ENCODE measurements at regions not wholly inside any gene's neighbourhood (a gene's known extent, or its start where the extent isn't known, plus 50 kb on each side); places are given as distances from the start of the nearest gene placed in this dataset.
A peak's percentile ranks its signal among the peaks of the same experiment; 100 is the strongest.
"Not testable (repeated sequence)": the region's sequence is repeated elsewhere in the genome, so short reads cannot be mapped to it uniquely, and the experiment has no call there.

DNA sequence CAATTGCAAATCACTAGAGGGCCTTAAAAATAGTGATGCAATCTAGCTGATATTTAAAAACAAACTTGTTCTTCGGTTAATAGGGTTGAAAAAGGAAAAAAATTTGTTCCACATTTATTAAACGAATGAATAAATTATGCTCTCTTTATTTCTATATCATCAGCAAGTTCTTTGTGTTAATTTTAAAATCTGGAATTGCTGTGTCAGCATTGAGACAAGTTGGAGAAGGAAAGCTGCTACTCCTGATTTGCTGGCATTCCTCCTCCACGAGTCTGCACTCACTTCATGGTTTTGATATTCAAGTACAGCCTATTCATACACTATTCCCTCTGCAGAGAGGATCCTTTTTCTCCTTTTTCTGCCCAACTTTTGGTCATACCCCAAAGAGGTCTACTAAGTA lies 117.6 kb downstream of the MRPL39 start:
- no peak for DNase-seq (ENCODE audit: low read depth in 4 of 4, low spot score in 1 of 4)

DNA sequence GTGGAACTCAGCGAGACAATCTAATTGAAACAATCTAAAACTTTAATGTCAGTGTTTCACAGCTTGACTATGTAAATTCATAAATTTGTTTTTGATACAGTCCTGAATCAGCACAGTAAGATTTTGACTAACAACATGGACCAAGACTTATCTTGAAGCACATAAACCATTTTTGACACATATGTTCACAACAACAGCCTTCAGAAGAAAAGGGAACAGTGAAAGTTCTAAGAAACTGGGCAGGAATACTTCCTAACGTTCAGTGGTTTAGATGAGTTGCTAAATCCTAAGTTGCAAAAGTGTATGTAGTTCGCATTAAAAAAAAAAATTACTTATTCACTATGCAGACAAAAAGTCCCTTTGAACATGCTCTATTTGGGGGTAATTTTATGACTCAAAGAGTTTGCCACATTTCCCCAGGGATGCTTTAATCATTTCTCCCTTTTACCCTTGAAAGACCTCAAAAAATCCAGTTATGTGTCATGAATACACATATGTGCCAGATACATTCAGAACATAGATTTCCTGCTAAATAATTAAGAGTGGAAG lies 120.2 kb downstream of the MRPL39 start:
- DNase-seq (ENCODE audit: low read depth in 4 of 4, low spot score in 1 of 4), result no peak

DNA sequence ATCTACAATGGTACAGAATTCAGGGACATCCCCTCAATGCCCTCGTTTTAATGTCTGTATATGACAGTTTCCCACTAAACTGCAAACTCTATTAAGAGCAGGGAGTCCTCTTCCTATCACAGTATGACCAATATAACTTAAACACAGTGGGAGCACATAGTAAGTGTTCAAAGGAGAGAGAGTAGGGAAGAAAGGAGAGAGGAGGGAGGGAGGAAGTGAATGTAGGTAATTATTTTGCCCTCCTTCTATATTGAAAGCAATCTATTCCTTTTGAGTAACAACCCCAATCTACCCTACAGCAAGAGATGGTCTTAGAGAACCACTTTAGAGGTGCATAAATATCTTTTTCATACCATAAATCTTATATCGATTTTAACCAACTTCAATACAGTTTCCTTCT lies 121.4 kb downstream of the MRPL39 start:
- DNase-seq (ENCODE audit: low read depth in 4 of 4, low spot score in 1 of 4), result no peak

- no peak for DNase-seq (ENCODE audit: low read depth in 4 of 4, low spot score in 1 of 4)
These were observed 139.4 kb downstream of the MRPL39 start for GRCh38 chr21:25467896-25468295.

DNA sequence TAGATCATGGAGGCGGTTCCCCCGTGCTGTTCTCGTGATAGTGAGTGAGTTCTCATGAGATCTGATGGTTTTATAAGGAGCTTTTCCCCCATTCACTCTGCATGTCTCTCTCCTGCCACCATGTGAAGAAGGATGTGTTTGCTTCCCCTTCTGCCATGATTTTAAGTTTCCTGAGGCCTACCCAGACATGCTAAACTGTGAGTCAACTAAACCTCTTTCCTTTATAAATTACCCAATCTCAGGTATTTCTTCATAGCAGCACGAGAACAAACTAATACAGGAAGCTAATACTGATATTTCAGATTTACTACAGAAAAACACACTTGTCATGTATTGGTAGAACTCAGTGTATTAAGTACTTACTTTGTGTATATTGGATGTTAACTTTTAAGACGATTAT lies 140.2 kb downstream of the MRPL39 start:
- not testable (repeated sequence) for DNase-seq (ENCODE audit: low read depth in 4 of 4, low spot score in 1 of 4)

- no peak for DNase-seq (ENCODE audit: low read depth in 4 of 4, low spot score in 1 of 4)
These were observed 140.8 kb downstream of the MRPL39 start for GRCh38 chr21:25466470-25466869.

DNA sequence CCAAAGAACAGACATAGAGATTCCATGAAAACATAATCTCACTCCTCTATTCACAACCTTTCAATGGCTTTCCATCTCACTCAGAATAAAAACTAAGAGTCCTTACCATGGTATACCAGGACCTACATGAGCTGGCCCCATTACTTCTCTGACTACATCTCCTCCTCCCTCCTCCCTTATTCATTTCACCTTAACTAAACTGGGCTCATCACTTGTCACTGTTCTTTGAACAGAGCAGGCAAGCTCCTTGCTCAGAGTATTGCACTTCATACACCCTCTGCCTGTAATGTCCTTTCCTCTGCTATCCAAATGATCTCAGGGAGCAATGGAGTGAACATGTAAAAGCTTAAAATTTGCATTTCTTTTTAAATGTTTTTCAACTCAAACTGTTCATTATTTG lies 142.0 kb downstream of the MRPL39 start:
- DNase-seq (ENCODE audit: low read depth in 4 of 4, low spot score in 1 of 4), result no peak

DNA sequence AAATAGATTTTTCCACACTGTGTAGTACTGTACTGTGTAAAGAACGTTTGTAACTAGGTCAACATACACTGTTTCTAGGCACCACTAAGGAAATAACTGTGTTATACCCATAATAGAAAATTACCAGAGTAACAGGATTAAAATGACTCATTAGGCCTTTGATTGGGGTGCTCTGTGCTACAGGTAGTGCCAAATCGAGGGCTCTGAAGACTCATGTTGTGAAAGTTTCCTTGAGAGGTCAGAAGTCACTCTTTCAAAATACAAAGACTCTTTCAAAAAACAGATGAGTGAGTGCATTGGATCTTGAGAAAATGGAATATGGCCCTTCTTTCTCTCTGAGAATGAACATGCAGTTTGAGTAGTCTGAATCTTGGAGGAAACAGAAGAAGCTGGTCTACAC lies 143.0 kb downstream of the MRPL39 start:
- no peak for DNase-seq (ENCODE audit: low read depth in 4 of 4, low spot score in 1 of 4)

- DNase-seq (ENCODE audit: low read depth in 4 of 4, low spot score in 1 of 4), result no peak
These were observed 144.7 kb downstream of the MRPL39 start for GRCh38 chr21:25462517-25462971.

- no peak for DNase-seq (ENCODE audit: low read depth in 4 of 4, low spot score in 1 of 4)
These were observed 145.6 kb downstream of the MRPL39 start for GRCh38 chr21:25461725-25462124.

DNA sequence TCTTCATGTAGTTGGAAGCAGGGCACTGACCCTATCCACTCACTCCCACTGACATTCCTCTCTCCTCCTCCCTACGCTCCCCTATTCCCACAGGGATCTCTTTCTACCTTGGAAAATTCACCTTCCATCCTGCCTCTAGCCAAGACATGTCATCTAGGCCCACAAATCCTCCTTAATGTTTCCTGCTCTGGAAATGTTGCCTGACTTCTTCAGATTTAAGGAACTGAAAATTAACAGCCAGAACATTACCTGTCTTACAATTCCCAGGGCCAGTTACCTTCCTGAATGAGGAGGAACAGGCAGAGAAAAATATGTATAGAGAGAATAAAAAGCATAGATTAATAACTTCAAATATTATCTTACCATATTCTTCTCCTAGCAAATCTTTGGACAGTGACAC lies 147.3 kb downstream of the MRPL39 start:
- no peak for DNase-seq (ENCODE audit: low read depth in 4 of 4, low spot score in 1 of 4)

- no peak for DNase-seq (ENCODE audit: low read depth in 4 of 4, low spot score in 1 of 4)
These were observed 147.9 kb downstream of the MRPL39 start for GRCh38 chr21:25459365-25459764.

DNA sequence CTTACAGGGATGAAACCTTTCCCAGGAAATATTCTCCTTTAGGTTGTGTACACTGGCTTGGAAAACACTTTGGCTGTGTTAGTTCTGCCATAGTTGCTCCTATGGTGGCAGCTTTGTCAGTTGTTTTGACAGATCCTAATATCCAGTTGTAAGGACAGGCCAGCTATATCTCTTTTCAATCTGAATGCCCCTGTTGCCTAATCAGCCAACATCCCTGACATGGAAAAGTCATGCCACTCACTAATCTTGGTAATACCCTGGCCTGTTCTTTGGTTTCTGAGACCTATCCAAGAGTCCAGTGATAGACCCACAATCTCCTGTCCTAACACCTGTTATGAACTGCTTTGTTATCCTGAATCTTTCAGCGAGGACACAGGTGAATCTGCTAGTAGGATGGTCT lies 148.8 kb downstream of the MRPL39 start:
- DNase-seq (ENCODE audit: low read depth in 4 of 4, low spot score in 1 of 4), result no peak

DNA sequence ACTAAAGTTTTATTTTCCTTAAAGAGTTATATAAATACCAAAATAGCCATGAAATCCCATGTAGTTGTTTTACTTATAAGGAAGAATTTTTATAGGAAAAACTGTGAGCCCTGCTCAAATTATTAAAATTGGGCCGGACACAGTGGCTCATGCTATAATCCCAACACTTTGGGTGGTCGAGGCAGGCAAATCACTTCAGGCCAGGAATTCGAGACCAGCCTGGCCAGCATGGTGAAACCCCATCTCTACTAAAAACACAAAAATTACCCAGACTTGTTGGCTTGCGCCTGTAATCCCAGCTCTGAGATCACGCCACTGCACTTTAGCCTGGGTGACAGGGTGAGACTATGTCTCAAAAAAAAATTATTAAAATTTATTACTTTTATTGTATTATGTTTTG lies 149.3 kb downstream of the MRPL39 start:
- no peak for DNase-seq (ENCODE audit: low read depth in 4 of 4, low spot score in 1 of 4)

GRCh38 chr21:25457411-25457810 lies 149.9 kb downstream of the MRPL39 start:
- no peak for DNase-seq (ENCODE audit: low read depth in 4 of 4, low spot score in 1 of 4)

DNA sequence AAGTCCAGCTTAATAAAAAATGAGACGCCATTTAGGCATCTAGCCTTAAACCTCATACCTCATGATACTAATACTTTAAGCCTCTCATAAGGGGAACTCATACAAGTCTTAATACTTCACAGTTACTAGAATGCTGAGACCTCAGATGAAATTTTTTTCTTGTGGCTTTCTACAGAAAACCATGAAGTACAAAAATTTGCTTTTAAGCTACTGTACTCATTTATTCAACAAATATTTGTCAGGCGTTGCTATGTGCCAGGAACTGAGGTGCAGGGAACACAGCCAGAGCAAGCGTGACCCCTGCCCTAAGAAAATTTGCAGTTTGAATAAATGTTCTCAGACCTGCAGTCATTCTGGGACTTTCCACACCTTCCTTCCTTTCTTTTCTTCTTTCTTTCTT lies 150.6 kb downstream of the MRPL39 start:
- DNase-seq (ENCODE audit: low read depth in 4 of 4, low spot score in 1 of 4), result peak in 1 of 4 experiments; percentile 41

- no peak for DNase-seq (ENCODE audit: low read depth in 4 of 4, low spot score in 1 of 4)
These were observed 153.8 kb downstream of the MRPL39 start for GRCh38 chr21:25453524-25453923.

DNA sequence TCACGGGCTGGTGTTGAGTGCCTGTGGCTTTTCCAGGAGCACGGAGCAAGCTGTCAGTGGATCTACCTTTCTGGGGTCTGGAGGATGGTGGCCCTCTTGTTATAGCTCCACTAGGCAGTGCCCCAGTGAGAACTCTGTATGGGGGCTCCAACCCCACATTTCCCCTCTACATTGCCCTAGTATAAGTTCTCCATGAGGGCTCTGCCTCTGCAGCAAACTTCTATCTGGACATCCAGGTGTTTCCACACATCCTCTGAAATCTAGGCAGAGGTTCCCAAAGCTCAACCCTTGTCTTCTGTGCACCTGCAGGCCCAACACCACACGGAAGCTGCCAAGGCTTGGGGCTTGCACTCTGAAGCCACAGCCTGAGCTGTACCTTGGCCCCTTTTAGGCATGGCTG lies 157.3 kb downstream of the MRPL39 start:
- DNase-seq (ENCODE audit: low read depth in 4 of 4, low spot score in 1 of 4), result no peak

DNA sequence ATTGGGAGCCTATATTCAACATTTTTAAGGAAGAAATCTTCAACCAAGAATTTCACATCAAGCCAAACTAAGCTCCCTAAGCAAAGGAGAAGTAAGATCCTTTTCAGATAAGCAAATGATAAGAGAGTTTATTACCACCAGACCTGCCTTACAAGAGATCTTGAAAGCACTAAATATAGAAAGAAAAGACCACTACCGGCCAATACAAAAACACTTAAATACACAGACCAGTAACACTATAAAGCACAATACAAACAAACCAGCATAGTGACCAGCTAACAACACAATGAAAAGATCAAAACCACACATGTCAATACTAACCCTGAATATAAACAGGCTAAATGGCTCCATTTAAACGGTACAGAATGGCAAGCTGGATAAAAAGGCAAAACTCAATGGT lies 165.4 kb downstream of the MRPL39 start:
- no peak for DNase-seq (ENCODE audit: low read depth in 4 of 4, low spot score in 1 of 4)

DNA sequence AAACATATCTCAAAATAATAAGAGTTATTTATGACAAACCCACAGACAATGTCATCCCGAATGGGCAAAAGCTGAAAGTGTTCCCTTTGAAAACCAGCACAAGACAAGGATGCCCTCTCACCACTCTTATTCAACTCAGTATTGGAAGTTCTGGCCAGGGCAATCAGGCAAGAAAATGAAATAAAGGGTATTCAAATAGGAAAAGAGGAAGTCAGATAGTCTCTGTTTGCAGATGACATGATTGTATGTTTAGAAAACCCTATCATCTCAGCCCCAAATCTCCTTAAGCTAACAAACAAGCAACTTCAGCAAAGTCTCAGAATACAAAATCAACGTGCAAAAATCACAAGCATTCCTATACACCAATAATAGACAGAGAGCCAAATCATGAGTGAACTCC lies 169.8 kb downstream of the MRPL39 start:
- DNase-seq (ENCODE audit: low read depth in 4 of 4, low spot score in 1 of 4), result not testable (repeated sequence)

DNA sequence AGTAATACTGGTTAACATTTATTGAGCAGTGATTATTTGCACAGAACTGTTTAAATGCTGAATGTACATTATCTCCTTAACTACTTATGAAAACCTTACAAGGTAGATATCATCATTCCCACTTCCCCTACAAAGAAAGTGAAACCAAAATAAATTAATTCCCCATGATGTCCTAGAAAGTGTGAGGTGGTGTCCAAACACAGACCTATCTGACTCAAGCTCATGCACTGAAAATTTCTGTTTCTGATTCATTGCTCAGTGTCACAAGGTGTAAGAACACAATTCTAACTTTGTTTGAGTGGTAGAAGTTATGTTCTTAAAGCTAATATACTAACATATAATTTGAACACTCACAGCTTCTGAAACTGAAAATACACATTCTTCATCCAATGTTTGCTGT lies 178.7 kb downstream of the MRPL39 start:
- DNase-seq (ENCODE audit: low read depth in 4 of 4, low spot score in 1 of 4), result no peak

GRCh38 chr21:25427828-25428227 lies 179.5 kb downstream of the MRPL39 start:
- no peak for DNase-seq (ENCODE audit: low read depth in 4 of 4, low spot score in 1 of 4)

- no peak for DNase-seq (ENCODE audit: low read depth in 4 of 4, low spot score in 1 of 4)
These were observed 180.7 kb downstream of the MRPL39 start for GRCh38 chr21:25426580-25426979.

- DNase-seq (ENCODE audit: low read depth in 4 of 4, low spot score in 1 of 4), result no peak
These were observed 182.1 kb downstream of the MRPL39 start for GRCh38 chr21:25425156-25425555.
